HG02943 (cell line): ENCODE measurements at regions not wholly inside any gene's neighbourhood (a gene's known extent, or its start where the extent isn't known, plus 50 kb on each side); places are given as distances from the start of the nearest gene placed in this dataset.

Experiments used
- ATAC-seq: cut with Tn5 transposase; IDR thresholded peaks from one replicate; pipeline ENCODE4 v1.9.1; 2021; ENCODE audit warnings: mild to moderate bottlenecking, low read depth, moderate library complexity; ENCODE audit not compliant: unreplicated experiment

DNA sequence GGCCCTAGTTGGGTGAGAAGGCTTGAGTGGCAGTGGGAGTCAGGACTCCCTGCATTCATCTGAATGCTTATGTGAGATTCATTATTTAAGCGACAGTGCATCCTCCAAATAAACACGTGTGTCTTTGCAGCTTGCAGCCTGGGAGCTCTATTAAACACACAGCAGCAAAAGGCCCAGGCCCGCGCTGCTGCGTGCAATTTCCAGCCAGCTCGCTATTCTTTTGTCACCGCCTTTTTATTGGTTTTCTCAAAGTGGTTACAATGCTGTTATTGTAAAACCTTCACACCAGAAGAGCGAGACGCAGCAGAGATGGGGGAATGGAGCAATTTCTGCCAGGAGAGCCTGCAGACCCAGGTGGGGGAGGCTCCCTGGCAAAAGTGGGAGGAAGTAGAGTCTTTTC is 252.5 kb downstream of the BCOR start:
- ATAC-seq: no peak

GRCh38 chrX:39846460-39846859 is 251.3 kb downstream of the BCOR start:
- no peak for ATAC-seq

- no peak for ATAC-seq
Measured at GRCh38 chrX:39848243-39848642, 249.5 kb downstream of the BCOR start.

- no peak for ATAC-seq
Measured at GRCh38 chrX:39848900-39849299, 248.9 kb downstream of the BCOR start.

DNA sequence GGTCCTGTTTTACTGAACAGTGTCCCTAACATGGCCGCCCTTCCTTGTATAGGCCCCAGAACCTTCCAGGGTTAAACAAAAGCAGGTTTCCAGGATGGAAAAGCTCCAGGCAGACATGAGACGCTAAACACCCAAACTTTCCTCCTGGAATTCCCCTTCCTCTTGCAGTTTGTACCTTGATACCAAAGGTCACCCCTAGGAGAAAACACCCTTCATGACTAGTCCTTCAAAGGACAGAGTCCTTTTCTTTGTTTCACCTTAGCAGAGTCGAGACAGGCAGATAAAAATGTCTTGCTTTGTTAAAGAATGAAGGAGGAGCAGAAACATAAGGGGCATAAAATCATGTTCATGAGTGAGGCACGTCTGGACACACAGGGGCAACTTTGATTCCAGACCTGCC is 247.5 kb downstream of the BCOR start:
- ATAC-seq: no peak

- no peak for ATAC-seq
Measured at GRCh38 chrX:39850630-39851152, 247.1 kb downstream of the BCOR start.

- no peak for ATAC-seq
Measured at GRCh38 chrX:39851745-39852455, 245.9 kb downstream of the BCOR start.

- no peak for ATAC-seq
Measured at GRCh38 chrX:39852491-39852890, 245.3 kb downstream of the BCOR start.

- ATAC-seq: no peak
Measured at GRCh38 chrX:39853417-39854030, 244.2 kb downstream of the BCOR start.

DNA sequence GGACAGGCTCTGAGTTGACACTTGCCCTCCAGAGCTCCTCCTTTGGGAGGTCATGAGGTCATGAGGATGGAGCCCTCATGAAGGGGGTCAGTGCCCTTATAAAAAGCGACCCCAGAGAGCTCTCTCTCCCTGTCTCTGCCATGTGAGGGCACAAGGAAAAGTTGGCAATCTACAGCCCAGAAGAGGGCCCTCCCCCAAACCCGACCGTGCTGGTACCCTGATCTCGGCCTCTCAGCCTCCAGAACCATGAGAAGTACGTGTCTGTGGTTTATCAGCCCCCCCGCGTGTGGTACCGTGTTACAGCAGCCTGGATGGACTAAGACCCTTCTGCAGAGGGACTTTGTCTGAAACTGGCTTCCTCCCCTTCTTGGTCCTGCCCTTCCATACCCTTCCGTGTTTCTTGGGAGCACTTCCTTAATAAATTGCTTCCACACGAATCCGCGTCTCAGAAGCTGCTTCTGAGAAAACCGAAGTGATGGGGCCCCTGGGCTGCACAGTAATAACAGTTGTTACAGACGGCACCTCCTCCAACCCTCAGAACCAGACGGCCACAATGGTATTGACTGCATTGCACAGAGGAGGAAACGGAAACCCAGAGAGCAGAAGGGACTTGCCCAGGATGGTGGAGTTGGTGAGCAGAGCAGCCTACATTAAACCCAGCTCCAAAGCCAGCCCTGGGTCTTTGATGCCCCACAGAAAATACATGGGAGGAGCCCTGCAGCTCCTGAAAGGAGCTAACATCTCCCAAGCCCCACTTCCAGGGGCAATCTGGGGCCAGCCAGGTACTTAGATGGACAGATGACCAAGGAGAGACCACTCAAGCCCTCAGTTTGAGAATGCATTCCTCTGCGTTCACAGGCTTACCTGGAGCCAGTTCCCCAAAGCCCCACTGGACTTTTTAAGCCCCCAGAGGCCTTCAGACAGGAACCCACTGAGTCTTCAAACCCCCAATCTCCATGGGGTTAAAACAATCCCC is 242.7 kb downstream of the BCOR start:
- ATAC-seq: peak; percentile 74

GRCh38 chrX:39855748-39856129 is 242.0 kb downstream of the BCOR start:
- peak; percentile 40 for ATAC-seq

GRCh38 chrX:39856472-39857121 is 241.2 kb downstream of the BCOR start:
- no peak for ATAC-seq

DNA sequence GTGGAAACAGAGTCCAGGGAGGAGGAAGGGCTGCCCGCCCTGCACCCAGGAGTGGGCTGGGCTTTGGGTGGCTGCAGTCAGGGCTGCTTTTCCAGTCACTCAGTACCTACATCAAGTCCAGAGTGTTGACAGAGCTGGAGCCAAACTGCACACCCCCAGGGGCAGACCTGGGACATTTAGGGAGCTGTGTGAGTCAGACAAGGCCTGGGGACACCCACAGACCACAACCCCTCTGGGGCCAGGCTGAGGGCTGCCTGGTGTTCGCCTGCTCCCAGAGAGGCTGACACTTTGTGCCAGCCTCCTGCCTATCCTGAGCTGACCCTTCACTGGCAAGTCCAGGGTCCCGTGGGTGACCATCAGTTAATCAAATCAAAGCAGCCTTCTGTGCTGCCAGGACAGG is 240.0 kb downstream of the BCOR start:
- no peak for ATAC-seq

DNA sequence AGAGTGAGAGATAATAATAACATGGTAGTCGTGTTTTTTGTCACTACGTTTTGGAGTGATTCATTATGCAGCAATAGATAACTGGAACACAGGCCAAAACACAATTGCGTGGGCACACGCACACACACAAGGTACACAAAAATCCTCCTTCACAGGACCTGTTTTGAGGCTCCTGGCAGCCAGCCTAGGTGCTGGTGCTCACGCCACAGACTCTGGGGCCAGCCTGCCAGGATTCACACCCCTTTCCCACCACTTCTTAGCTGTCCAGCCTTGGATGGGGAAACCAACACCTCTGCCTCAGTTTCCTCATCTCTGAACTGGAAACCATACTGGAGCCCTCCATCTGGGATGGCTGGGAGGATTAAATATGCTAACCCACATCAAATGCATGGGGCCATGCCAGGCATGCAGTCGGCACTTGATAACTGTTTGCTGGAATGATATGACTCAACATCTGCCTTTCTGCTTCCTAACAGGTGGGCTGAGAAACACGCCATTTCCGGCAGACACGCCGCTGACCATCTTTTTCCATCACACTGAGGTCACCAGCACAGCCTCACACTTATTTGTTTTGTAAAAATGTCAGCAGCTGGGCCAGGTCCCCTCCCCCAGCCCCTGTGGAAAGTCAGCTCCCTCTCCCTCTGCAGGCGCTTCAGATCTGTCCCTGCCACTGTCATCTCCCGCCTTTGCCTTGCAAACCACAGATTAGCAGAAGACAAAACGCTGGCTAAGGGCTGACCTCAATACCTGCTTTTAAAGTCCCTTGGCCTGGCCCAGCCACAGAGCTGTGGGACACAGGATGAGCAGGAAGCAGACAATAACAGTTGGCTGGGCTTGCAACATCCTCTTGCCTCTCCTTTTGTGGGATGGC is 237.5 kb downstream of the BCOR start:
- peak; percentile 56 for ATAC-seq

DNA sequence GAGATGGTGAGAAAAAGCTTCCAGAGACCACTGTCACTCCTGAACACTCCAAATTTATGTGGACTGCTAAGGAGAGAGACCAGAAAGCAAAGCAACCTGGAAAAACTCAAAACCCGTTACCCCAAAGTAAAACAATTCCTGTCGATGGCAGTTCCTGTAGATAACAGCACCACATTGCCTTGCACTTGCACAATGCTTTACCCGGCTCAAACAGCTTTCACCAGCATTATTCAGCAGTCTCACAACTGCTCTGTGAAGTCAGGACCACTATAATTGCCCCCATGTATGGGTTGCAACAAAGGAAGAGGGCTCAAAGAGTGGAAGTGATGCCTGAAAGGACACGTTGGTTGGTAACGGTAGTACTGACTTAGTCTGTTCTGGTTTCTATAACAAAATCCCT is 234.8 kb downstream of the BCOR start:
- ATAC-seq: no peak

DNA sequence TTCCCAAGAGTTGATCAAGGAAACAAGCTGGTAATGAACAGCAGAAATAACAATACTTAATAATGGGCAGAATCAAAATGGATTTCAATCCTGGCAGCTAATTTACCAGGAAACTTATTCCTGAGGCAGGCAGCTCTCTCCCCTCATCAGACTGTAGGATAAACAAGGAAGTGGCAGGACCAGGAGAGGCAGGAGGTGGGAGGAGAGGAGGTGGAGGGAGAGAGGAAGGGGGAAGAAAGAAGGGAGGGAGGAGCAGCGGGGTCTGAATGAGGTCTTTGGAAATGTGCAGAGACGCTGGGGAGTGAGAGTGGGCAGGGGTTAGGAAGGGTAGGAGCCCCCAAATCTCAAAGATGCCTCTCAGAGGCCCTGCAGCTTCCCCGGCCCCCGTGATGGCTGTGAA is 231.5 kb downstream of the BCOR start:
- no peak for ATAC-seq

GRCh38 chrX:39869846-39870601 is 227.7 kb downstream of the BCOR start:
- ATAC-seq: no peak

GRCh38 chrX:39871648-39872047 is 226.1 kb downstream of the BCOR start:
- no peak for ATAC-seq

DNA sequence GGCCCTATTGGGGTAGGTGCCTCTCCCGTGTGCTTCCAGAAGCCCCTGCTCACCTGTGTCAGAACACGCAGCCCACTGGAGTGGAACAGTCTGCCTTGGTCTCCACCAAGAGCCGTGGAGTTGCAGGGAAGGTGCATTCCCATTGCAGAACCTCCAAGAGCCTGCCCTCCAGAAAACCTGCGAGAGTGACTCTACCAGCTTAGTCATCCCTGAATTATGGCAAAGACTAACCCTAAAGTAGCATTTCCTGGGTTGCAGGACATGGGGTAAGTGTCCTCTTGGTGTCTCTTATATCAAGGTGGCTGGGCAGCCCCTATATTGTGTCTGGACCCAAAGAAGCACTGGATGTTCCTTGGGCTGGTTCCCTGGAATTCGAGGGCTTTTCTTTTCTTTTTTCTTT is 224.6 kb downstream of the BCOR start:
- no peak for ATAC-seq
